BLaER1 (cell line): ENCODE measurements at regions not wholly inside any gene's neighbourhood (a gene's known extent, or its start where the extent isn't known, plus 50 kb on each side); places are given as distances from the start of the nearest gene placed in this dataset.
A peak's percentile ranks its signal among the peaks of the same experiment; 100 is the strongest.

ENCODE experiments used
- H3K27ac ChIP-seq: shearing (Covaris generic); formaldehyde crosslinking; 2 replicates; pipeline ENCODE4 v1.8.1; 2022
- H3K27me3 ChIP-seq: shearing (Covaris generic); formaldehyde crosslinking; 2 replicates; pipeline ENCODE4 v1.8.1; 2022
- H3K36me3 ChIP-seq: shearing (Covaris generic); formaldehyde crosslinking; 2 replicates; pipeline ENCODE4 v1.8.1; 2022
- H3K4me1 ChIP-seq: shearing (Covaris generic); formaldehyde crosslinking; 2 replicates; pipeline ENCODE4 v1.8.1; 2022
- H3K4me2 ChIP-seq: shearing (Covaris generic); formaldehyde crosslinking; 2 replicates; pipeline ENCODE4 v1.8.1; 2022
- H3K4me3 ChIP-seq: shearing (Covaris generic); formaldehyde crosslinking; 2 replicates; pipeline ENCODE4 v1.8.1; 2022
- H3K9ac ChIP-seq: shearing (Covaris generic); formaldehyde crosslinking; 2 replicates; pipeline ENCODE4 v1.8.1; 2022
- H3K9me3 ChIP-seq: shearing (Covaris generic); formaldehyde crosslinking; 2 replicates; pipeline ENCODE4 v1.8.1; 2022
- H4K20me1 ChIP-seq: shearing (Covaris generic); formaldehyde crosslinking; 2 replicates; pipeline ENCODE4 v1.8.1; 2022
- Cebpa-rat ChIP-seq: shearing (Covaris generic); IDR thresholded peaks from 2 replicates; pipeline ENCODE4 v1.8.1; 2022

DNA sequence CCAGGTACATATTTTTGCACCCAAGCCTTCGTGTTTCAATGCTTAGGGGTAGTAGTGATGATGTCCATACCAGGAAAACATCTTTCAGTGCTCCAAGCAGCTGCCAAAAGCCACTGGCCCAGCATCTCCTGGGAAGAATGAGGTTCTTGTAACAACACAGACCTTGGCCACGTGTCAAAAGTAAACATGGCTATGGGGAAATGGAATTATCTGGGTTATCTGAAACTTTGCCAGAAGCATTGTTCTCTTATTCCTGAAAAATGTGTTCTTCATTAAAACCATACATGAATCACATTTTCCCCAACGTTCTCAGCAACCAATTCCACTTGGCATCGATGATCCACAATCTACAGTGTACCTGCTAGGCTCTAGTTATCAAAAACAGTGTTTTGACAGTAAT, 524.2 kb upstream of the EEF2KMT start:
- H3K27me3 ChIP-seq: no peaks in the 10 kb centered on the region

DNA sequence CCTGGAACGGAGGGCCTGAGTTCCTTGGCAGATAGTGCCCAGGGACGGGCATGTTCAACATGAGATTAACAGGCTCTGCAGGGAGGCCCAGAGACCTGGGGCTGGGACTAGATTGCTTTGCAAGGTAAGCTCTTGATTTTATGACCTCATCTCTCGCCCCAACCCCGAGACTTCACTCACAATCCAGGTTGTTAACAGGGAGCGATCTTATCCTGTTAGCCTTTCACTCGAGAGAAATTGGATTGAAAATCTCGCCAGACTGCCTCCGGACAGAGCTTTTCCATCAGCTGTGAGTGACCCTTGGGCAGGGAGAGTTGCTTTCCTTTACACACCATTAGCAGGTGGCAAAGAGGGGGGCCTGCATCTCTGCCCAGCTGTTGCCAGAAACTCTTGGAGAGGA, 521.7 kb upstream of the EEF2KMT start:
- H3K27me3 ChIP-seq: no peaks in the 10 kb centered on the region
- H3K27ac ChIP-seq: no peak overlapping the region
- no peaks in the 10 kb centered on the region for H3K9me3 ChIP-seq
- TF ChIP-seq Cebpa-rat: no peak
- H3K4me1 ChIP-seq: peaks cover 14% of the 10 kb centered on the region
- no peak overlapping the region for H3K4me3 ChIP-seq
- no peak overlapping the region for H3K4me2 ChIP-seq
- H4K20me1 ChIP-seq: no peaks in the 10 kb centered on the region
- no peak overlapping the region for H3K9ac ChIP-seq
- H3K36me3 ChIP-seq: no peaks in the 10 kb centered on the region

More for the DNA sequence above, 524.2 kb upstream of the EEF2KMT start:
- Histone ChIP-seq H3K4me3 (no peak overlapping the region), H3K9ac (no peak overlapping the region), H3K27ac (no peak overlapping the region), H3K4me2 (no peak overlapping the region), H4K20me1 (no peaks in the 10 kb centered on the region), H3K36me3 (no peaks in the 10 kb centered on the region), H3K4me1 (no peaks in the 10 kb centered on the region), H3K9me3 (peaks cover 5% of the 10 kb centered on the region; the same call in 1 of the 2 replicates)
- TF ChIP-seq Cebpa-rat: no peak

DNA sequence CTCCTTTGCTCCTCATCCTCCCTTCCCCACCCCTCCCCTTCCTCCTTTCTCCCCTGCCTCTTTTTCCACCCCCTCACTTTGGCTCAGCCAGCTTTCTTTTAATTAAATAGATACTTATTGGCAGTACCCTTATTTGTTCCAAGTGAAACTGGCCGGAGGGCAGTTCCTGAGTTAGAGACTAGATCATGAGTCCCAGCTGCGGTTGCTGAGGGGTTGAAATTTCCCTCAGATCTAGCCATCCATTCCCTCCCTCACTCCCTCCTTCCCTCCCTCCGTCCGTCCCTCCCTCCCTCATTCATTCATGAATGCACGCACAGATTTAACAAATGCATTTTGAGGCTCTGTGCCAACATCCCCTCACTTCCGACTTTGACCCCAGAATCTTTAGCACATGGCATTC, 519.2 kb upstream of the EEF2KMT start:
- Histone ChIP-seq H3K4me3 (no peak overlapping the region), H3K27ac (no peak overlapping the region), H3K9me3 (no peaks in the 10 kb centered on the region), H3K27me3 (no peaks in the 10 kb centered on the region), H3K4me2 (no peak overlapping the region), H4K20me1 (no peaks in the 10 kb centered on the region), H3K4me1 (peaks cover 19% of the 10 kb centered on the region), H3K9ac (no peak overlapping the region), H3K36me3 (no peaks in the 10 kb centered on the region)
- TF ChIP-seq Cebpa-rat: no peak

DNA sequence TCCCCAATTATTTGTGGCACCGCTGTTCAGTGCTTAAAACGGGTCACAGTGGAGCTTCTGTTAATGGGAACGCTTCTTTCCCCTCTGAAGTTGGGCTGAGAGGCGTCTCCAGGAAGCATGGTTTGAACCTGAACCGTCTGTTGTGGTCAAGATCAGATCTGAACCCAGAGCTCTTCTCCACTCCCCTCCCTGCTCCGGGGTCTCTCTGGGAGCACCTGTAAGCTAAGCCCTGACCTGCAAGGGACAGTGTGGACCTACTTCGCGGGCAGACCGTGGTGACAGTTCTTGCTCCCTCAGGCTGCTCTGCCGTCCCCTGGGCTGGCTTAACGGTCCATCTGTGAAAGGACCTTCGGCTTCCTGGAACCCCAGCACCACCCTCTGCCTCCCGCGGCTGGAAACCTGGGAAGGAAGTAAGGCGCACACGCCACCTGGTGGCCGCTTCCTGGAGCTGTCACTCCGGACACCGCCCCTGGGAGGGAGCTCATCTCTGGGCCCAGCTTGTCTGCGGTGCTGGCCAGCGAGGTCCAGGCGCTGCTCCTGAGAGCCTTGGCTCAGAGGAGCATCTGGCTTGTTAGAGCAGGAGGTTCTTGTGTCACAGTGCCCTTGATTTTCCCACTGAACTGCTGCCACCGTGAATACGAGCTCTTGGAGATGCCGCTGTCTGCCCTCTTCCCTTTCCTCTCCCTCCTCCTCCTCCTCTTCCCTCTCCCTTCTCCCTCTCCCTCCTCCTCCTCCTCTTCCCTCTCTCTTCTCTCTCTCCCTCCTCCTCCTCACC, 518.5 kb upstream of the EEF2KMT start:
- no peaks in the 10 kb centered on the region for H3K27me3 ChIP-seq
- H3K36me3 ChIP-seq: no peaks in the 10 kb centered on the region
- no peaks in the 10 kb centered on the region for H4K20me1 ChIP-seq
- H3K27ac ChIP-seq: no peak overlapping the region
- H3K9me3 ChIP-seq: no peaks in the 10 kb centered on the region
- TF ChIP-seq Cebpa-rat: no peak
- H3K9ac ChIP-seq: no peak overlapping the region
- H3K4me1 ChIP-seq: peaks cover 19% of the 10 kb centered on the region
- peak overlapping the region; percentile 54 for H3K4me3 ChIP-seq
- peak overlapping the region; percentile 77 for H3K4me2 ChIP-seq

DNA sequence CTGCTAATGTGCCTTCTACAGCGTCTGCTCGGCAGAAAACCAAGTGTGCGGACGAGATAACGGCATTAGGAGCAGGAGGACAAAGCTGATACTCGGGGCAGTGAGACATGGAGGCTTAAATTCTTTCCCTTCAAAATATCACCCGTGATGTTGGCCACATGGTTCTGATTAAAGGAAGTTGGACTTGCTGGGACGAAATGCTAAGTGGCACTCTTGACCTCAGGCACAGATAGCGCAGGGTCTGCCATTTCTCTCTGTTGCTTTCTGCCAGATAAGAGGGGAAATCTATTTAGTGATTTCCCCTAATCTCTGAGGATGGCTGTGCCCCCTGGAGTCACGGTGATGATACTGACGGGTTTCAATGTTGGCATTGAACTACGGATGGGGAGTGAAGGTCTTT, 509.6 kb upstream of the EEF2KMT start:
- Histone ChIP-seq H3K4me2 (no peak overlapping the region), H4K20me1 (no peaks in the 10 kb centered on the region), H3K9me3 (no peaks in the 10 kb centered on the region), H3K9ac (no peak overlapping the region), H3K4me3 (no peak overlapping the region), H3K27ac (no peak overlapping the region), H3K27me3 (no peaks in the 10 kb centered on the region), H3K36me3 (no peaks in the 10 kb centered on the region), H3K4me1 (no peaks in the 10 kb centered on the region; the same call in 1 of the 2 replicates)
- TF ChIP-seq Cebpa-rat: no peak

DNA sequence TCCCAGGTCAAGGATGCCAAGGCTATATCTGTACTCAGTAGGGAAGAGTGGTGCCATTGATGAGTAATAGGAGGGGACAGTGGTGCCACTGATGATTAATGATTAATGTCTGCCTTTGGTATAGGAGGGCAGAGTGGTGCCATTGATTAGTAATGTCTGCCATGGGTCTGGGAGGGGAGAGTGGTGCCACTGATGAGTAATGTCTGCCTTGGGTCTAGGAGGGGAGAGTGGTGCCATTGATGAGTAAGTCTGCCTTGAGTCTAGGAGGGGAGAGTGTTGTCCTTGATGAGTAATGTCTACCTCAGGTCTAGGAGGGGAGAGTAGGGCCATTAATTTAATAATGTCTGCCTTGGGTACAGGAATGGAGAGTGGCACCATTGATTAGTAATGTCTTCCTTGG, 507.8 kb upstream of the EEF2KMT start:
- Histone ChIP-seq H3K4me2 (no peak overlapping the region), H3K9ac (no peak overlapping the region), H3K36me3 (no peaks in the 10 kb centered on the region), H3K27ac (no peak overlapping the region), H3K4me3 (no peak overlapping the region), H3K27me3 (no peaks in the 10 kb centered on the region), H4K20me1 (no peaks in the 10 kb centered on the region), H3K4me1 (no peaks in the 10 kb centered on the region; the same call in 1 of the 2 replicates), H3K9me3 (no peaks in the 10 kb centered on the region)
- no peak for TF ChIP-seq Cebpa-rat

DNA sequence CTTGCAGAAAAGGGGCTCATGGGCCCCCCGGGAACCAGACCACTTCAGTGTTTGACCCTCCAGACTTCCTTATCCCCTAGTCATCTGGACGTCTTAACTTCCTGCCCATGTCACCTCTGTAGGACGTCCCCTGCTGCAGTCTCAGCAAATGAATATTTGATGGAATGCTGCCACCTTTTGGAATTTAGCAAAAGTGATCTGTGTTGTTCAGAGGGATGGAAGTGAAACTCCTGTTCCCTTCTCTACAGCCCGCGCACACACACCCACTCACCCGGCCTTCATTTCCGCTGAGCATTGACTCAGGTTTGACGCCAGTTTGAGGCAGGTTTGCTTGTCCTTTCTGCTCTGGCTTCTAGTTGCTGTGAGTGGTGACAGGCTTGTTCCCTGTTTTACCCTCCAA, 507.2 kb upstream of the EEF2KMT start:
- TF ChIP-seq Cebpa-rat: no peak
- no peaks in the 10 kb centered on the region for H3K36me3 ChIP-seq
- no peak overlapping the region for H3K4me3 ChIP-seq
- no peaks in the 10 kb centered on the region for H3K9me3 ChIP-seq
- H3K27me3 ChIP-seq: no peaks in the 10 kb centered on the region
- H3K4me2 ChIP-seq: peak overlapping the region; percentile 13; the same call in 1 of the 2 replicates
- H3K27ac ChIP-seq: no peak overlapping the region
- no peaks in the 10 kb centered on the region for H4K20me1 ChIP-seq
- H3K9ac ChIP-seq: no peak overlapping the region
- H3K4me1 ChIP-seq: no peaks in the 10 kb centered on the region; the same call in 1 of the 2 replicates

- Histone ChIP-seq H4K20me1 (no peaks in the 10 kb centered on the region), H3K27ac (no peak overlapping the region), H3K36me3 (no peaks in the 10 kb centered on the region), H3K27me3 (no peaks in the 10 kb centered on the region), H3K9ac (no peak overlapping the region), H3K4me3 (no peak overlapping the region), H3K4me1 (no peaks in the 10 kb centered on the region; the same call in 1 of the 2 replicates), H3K9me3 (no peaks in the 10 kb centered on the region), H3K4me2 (no peak overlapping the region)
- TF ChIP-seq Cebpa-rat: no peak
These were observed 506.2 kb upstream of the EEF2KMT start for GRCh38 chr16:5603836-5604235.

- no peaks in the 10 kb centered on the region; the same call in 1 of the 2 replicates for H3K4me1 ChIP-seq
- H4K20me1 ChIP-seq: no peaks in the 10 kb centered on the region
- no peak overlapping the region for H3K4me3 ChIP-seq
- no peak overlapping the region for H3K4me2 ChIP-seq
- TF ChIP-seq Cebpa-rat: no peak
- H3K9me3 ChIP-seq: no peaks in the 10 kb centered on the region
- H3K27me3 ChIP-seq: no peaks in the 10 kb centered on the region
- H3K36me3 ChIP-seq: no peaks in the 10 kb centered on the region
- H3K9ac ChIP-seq: no peak overlapping the region
- H3K27ac ChIP-seq: no peak overlapping the region
These were observed 504.4 kb upstream of the EEF2KMT start for GRCh38 chr16:5601957-5602356.

GRCh38 chr16:5598793-5599192, 501.2 kb upstream of the EEF2KMT start:
- Histone ChIP-seq H3K27me3 (no peaks in the 10 kb centered on the region), H3K27ac (no peak overlapping the region), H3K4me1 (no peaks in the 10 kb centered on the region), H4K20me1 (no peaks in the 10 kb centered on the region), H3K9ac (no peak overlapping the region), H3K9me3 (no peaks in the 10 kb centered on the region), H3K4me2 (no peak overlapping the region), H3K4me3 (no peak overlapping the region), H3K36me3 (no peaks in the 10 kb centered on the region)
- TF ChIP-seq Cebpa-rat: no peak
